ENCODE measurements at regions not wholly inside any gene's neighbourhood (a gene's known extent, or its start where the extent isn't known, plus 50 kb on each side); places are given as distances from the start of the nearest gene placed in this dataset.

DNA sequence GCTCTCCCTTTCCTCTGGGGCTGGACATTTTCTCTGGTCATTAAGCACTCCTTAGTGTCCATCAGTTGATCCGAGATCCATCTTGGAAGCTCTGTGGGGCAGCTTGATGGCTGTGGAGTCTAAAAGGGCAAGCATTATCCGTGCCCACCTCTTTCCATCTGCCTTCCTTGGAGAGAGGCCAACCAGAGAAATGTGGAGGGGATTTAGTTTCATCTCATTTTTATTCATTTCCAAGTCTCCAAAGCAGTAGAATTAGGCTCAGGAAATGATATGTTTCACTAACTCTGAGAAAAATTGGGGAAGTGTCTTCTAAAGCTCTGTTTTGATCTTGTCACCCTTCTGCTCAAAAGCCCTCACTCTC lies 95.9 kb upstream of the KLHL25 start:
- TF ChIP-seq GATA2 (IDR thresholded peaks at IDR 0.05; ENCODE audit: low read depth, low read length): no peak
- no peak for TF ChIP-seq GATA3 (IDR thresholded peaks at IDR 0.05; ENCODE audit: low read depth, low read length)

Measured in SH-SY5Y (cell line).